Loucy (cell line): ENCODE measurements at regions not wholly inside any gene's neighbourhood (a gene's known extent, or its start where the extent isn't known, plus 50 kb on each side); places are given as distances from the start of the nearest gene placed in this dataset.
"Not testable (repeated sequence)": the region's sequence is repeated elsewhere in the genome, so short reads cannot be mapped to it uniquely, and the experiment has no call there.

Experiments
- H2AFZ ChIP-seq: fragments of 200-600 bp; sonication (generic); 2 replicates; pipeline ENCODE4 v1.6.0; 2016; ENCODE audit warnings: antibody characterized with exemption, mild to moderate bottlenecking, low read length, moderate library complexity
- H3F3A ChIP-seq: fragments of 200-600 bp; 2 replicates; pipeline ENCODE4 v1.6.0; 2016; ENCODE audit warnings: antibody characterized with exemption, low read depth, mild to moderate bottlenecking
- H3K27me3 ChIP-seq: fragments of 200-600 bp; sonication (generic); 2 replicates; pipeline ENCODE4 v1.6.1; 2014; ENCODE audit warnings: low read length, mild to moderate bottlenecking; ENCODE audit not compliant: insufficient read depth, poor library complexity, severe bottlenecking
- H3K36me3 ChIP-seq: fragments of 200-600 bp; sonication (generic); 2 replicates; pipeline ENCODE4 v1.6.1; 2016; ENCODE audit warnings: low read length; ENCODE audit not compliant: insufficient read depth
- H3K4me1 ChIP-seq: fragments of 200-600 bp; sonication (generic); 2 replicates; pipeline ENCODE4 v1.5.1; 2014; ENCODE audit warnings: low read length, mild to moderate bottlenecking; ENCODE audit not compliant: insufficient read depth, poor library complexity, severe bottlenecking
- H3K4me2 ChIP-seq: fragments of 200-600 bp; sonication (generic); 2 replicates; pipeline ENCODE4 v1.6.0; 2014; ENCODE audit warnings: antibody characterized with exemption, low read length, low read depth, mild to moderate bottlenecking; ENCODE audit not compliant: poor library complexity, severe bottlenecking
- H3K4me3 ChIP-seq: fragments of 200-600 bp; sonication (generic); 2 replicates; pipeline ENCODE4 v1.5.1; 2014; ENCODE audit warnings: low read length, mild to moderate bottlenecking, mixed read lengths; ENCODE audit not compliant: poor library complexity, severe bottlenecking
- H3K79me2 ChIP-seq: fragments of 200-600 bp; sonication (generic); 2 replicates; pipeline ENCODE4 v1.6.1; 2014; ENCODE audit warnings: low read length; ENCODE audit not compliant: insufficient read depth
- H3K9ac ChIP-seq: fragments of 200-600 bp; sonication (generic); 2 replicates; pipeline ENCODE4 v1.6.0; 2014; ENCODE audit warnings: mild to moderate bottlenecking, low read depth, low read length, moderate library complexity; ENCODE audit not compliant: poor library complexity, severe bottlenecking
- H3K9me2 ChIP-seq: fragments of 200-600 bp; sonication (generic); replicated peaks from 2 replicates; pipeline ENCODE4 v1.6.1; 2016; ENCODE audit warnings: low read depth, low read length, mixed read lengths
- H3K9me3 ChIP-seq: fragments of 200-600 bp; sonication (generic); 2 replicates; pipeline ENCODE4 v1.6.1; 2014; ENCODE audit warnings: mild to moderate bottlenecking, antibody characterized with exemption, low read length, low read depth; ENCODE audit not compliant: insufficient read depth
- H4K20me1 ChIP-seq: fragments of 200-600 bp; sonication (generic); 2 replicates; pipeline ENCODE4 v1.6.0; 2014; ENCODE audit warnings: antibody characterized with exemption, low read length, mild to moderate bottlenecking; ENCODE audit not compliant: insufficient read depth, poor library complexity, severe bottlenecking
- EZH2phosphoT487 ChIP-seq: fragments of 200-600 bp; IDR thresholded peaks from 2 replicates; pipeline ENCODE4 v1.6.1; 2018; ENCODE audit warnings: antibody characterized with exemption, mild to moderate bottlenecking, moderate library complexity, borderline replicate concordance
- TF ChIP-seq, protein P1 (sequence below): fragments of 200-600 bp; sonication (generic); conservative IDR thresholded peaks from 2 replicates; pipeline ENCODE4 v1.5.1; 2014; ENCODE audit warnings: mild to moderate bottlenecking, antibody characterized with exemption, low read length

- H2AFZ ChIP-seq: no peak overlapping the region
- H3K4me3 ChIP-seq: no peak overlapping the region
- H3K4me1 ChIP-seq: peaks cover 12% of the 10 kb centered on the region
- no peaks in the 10 kb centered on the region for H3K36me3 ChIP-seq
- H3K27me3 ChIP-seq: no peaks in the 10 kb centered on the region
- H3K4me2 ChIP-seq: no peak overlapping the region
- no peaks in the 10 kb centered on the region for H3F3A ChIP-seq
- TF ChIP-seq, protein P1, sequence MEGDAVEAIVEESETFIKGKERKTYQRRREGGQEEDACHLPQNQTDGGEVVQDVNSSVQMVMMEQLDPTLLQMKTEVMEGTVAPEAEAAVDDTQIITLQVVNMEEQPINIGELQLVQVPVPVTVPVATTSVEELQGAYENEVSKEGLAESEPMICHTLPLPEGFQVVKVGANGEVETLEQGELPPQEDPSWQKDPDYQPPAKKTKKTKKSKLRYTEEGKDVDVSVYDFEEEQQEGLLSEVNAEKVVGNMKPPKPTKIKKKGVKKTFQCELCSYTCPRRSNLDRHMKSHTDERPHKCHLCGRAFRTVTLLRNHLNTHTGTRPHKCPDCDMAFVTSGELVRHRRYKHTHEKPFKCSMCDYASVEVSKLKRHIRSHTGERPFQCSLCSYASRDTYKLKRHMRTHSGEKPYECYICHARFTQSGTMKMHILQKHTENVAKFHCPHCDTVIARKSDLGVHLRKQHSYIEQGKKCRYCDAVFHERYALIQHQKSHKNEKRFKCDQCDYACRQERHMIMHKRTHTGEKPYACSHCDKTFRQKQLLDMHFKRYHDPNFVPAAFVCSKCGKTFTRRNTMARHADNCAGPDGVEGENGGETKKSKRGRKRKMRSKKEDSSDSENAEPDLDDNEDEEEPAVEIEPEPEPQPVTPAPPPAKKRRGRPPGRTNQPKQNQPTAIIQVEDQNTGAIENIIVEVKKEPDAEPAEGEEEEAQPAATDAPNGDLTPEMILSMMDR: no peak
- no peak for TF ChIP-seq EZH2phosphoT487
- H3K9me2 ChIP-seq: no peaks in the 10 kb centered on the region
- no peaks in the 10 kb centered on the region for H3K9me3 ChIP-seq
- no peaks in the 10 kb centered on the region for H4K20me1 ChIP-seq
- no peak overlapping the region for H3K9ac ChIP-seq
- no peaks in the 10 kb centered on the region for H3K79me2 ChIP-seq
Observed at GRCh38 chr14:100430571-100430970, 107.4 kb downstream of the SLC25A47 start.

DNA sequence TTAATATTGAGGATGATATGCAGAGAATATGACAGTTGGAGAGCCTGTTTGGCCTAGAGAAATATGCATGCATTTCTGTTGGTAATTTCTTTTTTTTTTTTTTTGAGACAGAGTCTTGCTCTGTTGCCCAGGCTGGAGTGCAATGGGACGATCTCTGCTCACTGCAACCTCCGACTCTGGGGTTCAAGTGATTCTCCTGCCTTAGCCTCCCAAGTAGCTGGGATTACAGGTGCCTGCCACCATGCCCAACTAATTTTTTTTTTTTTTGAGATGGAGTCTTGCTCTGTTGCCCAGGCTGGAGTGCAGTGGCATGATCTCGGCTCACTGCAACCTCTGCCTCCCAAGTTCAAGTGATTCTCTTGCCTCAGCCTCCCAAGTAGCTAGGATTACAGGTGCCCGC is 108.3 kb downstream of the SLC25A47 start:
- not testable (repeated sequence) for H3K9ac ChIP-seq, H3K27me3 ChIP-seq

GRCh38 chr14:100432652-100433427 is 109.7 kb downstream of the SLC25A47 start:
- no peaks in the 10 kb centered on the region for H3K9me2 ChIP-seq
- no peak overlapping the region for H2AFZ ChIP-seq
- H3K36me3 ChIP-seq: no peaks in the 10 kb centered on the region
- no peaks in the 10 kb centered on the region for H3F3A ChIP-seq
- H3K4me1 ChIP-seq: peaks cover 24% of the 10 kb centered on the region
- H3K9ac ChIP-seq: no peak overlapping the region
- TF ChIP-seq EZH2phosphoT487: no peak
- TF ChIP-seq, protein P1: no peak
- no peak overlapping the region for H3K4me3 ChIP-seq
- H3K79me2 ChIP-seq: no peaks in the 10 kb centered on the region
- H3K27me3 ChIP-seq: no peaks in the 10 kb centered on the region
- no peaks in the 10 kb centered on the region for H3K9me3 ChIP-seq
- no peak overlapping the region for H3K4me2 ChIP-seq
- no peaks in the 10 kb centered on the region for H4K20me1 ChIP-seq

More for the DNA sequence above, 108.3 kb downstream of the SLC25A47 start:
- not testable (repeated sequence) for H3K79me2 ChIP-seq, H2AFZ ChIP-seq, H3K4me2 ChIP-seq, H3K9me2 ChIP-seq, H3F3A ChIP-seq, H4K20me1 ChIP-seq, H3K36me3 ChIP-seq, H3K9me3 ChIP-seq, H3K4me3 ChIP-seq
- H3K4me1 ChIP-seq: peaks cover 12% of the 10 kb centered on the region

DNA sequence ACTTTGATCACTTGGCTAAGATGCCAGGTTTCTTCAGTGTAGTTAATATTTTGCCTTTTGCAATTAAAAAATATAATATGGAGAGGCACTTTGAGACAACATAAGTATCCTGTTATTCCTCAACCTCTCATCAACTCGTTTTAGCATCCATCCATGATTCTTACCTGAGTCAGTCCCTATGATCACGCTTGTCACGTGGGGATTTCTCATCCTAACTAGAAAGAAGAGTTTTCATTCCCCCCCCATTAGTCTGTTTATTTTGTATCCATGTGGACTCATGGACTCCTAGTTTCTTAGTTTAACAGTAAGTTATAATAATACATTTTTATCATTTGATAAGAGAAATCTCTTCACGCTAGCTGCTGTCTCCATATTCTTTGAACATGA is 110.3 kb downstream of the SLC25A47 start:
- Histone ChIP-seq H3K9ac (no peak overlapping the region), H3K79me2 (no peaks in the 10 kb centered on the region), H3F3A (no peaks in the 10 kb centered on the region), H3K27me3 (no peaks in the 10 kb centered on the region), H2AFZ (no peak overlapping the region), H3K4me1 (peaks cover 30% of the 10 kb centered on the region), H4K20me1 (no peaks in the 10 kb centered on the region), H3K9me3 (no peaks in the 10 kb centered on the region), H3K36me3 (no peaks in the 10 kb centered on the region), H3K9me2 (no peaks in the 10 kb centered on the region), H3K4me2 (no peak overlapping the region), H3K4me3 (no peak overlapping the region)
- TF ChIP-seq EZH2phosphoT487: no peak
- TF ChIP-seq, protein P1: no peak
